ENCODE measurements at regions not wholly inside any gene's neighbourhood (a gene's known extent, or its start where the extent isn't known, plus 50 kb on each side); places are given as distances from the start of the nearest gene placed in this dataset.

DNA sequence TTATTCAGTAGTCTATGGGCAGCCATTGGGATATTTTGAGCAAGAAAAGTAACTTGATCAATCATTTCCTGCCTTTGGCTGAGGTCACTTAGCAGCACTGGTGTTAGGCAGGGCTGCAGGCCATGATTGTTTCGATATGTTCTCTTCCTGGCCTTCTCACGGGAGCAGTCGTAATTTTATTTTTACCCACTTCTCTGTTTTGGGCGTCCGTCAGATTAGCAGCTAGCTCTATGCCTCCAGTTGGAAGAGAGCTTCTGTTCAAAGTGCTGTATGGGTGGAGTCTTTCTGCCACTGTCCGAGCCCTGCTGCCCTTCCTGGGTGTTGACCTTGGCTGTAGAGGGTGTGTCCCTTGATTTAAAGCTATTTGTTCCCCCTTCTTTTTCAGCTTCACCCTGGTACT, 123.4 kb upstream of the ROPN1 start:
- peak overlapping the region in 1 of 2 donors; percentile 40 for H3K27ac ChIP-seq (ENCODE audit: low read depth in 2 of 2, low read length in 2 of 2)
- DNase-seq: no peak
- H3K4me1 ChIP-seq (ENCODE audit: control insufficient read depth in 2 of 3, insufficient read depth in 2 of 3, low read depth in 1 of 3, low read length in 3 of 3): no peaks in the 10 kb centered on the region
- no peak overlapping the region for H3K9ac ChIP-seq (ENCODE audit: low read length in 3 of 3)
- FAIRE-seq: no peak
- H3K9me3 ChIP-seq (ENCODE audit: control insufficient read depth in 2 of 3, insufficient read depth in 1 of 3, low read length in 3 of 3): no peaks in the 10 kb centered on the region
- H3K4me3 ChIP-seq (ENCODE audit: low read length in 3 of 3): no peak overlapping the region
- intact Hi-C loops (cut with DNase I): no loop called here
- H3K36me3 ChIP-seq (ENCODE audit: control insufficient read depth in 2 of 3, insufficient read depth in 3 of 3, low read length in 3 of 3): no peaks in the 10 kb centered on the region
- TF ChIP-seq, protein P1, sequence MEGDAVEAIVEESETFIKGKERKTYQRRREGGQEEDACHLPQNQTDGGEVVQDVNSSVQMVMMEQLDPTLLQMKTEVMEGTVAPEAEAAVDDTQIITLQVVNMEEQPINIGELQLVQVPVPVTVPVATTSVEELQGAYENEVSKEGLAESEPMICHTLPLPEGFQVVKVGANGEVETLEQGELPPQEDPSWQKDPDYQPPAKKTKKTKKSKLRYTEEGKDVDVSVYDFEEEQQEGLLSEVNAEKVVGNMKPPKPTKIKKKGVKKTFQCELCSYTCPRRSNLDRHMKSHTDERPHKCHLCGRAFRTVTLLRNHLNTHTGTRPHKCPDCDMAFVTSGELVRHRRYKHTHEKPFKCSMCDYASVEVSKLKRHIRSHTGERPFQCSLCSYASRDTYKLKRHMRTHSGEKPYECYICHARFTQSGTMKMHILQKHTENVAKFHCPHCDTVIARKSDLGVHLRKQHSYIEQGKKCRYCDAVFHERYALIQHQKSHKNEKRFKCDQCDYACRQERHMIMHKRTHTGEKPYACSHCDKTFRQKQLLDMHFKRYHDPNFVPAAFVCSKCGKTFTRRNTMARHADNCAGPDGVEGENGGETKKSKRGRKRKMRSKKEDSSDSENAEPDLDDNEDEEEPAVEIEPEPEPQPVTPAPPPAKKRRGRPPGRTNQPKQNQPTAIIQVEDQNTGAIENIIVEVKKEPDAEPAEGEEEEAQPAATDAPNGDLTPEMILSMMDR (IDR thresholded peaks at IDR 0.05; ENCODE audit: borderline replicate concordance, extremely low read depth, insufficient read depth): no peak
- H3K27me3 ChIP-seq (ENCODE audit: control insufficient read depth, insufficient read depth, low read length): no peaks in the 10 kb centered on the region

DNA sequence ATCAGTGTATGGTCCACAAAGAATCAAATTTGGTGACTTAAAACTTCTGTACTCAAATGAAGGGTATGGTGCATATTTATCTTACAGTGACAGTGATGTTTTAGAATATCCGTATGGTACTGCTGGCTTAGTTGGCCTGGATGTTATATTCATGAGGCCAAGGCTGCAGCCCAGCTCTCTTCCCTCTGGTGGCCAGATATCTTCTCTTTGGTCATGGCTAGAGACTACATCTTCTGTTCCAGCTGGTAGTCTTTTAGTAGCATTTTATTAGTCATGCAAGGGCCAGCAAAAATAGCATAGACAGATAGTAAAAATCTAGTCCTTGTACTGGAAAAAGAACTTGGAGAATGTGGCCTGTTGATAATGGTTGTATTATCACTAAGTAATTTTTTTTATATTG, 124.0 kb upstream of the ROPN1 start:
- H3K27me3 ChIP-seq (ENCODE audit: control insufficient read depth, insufficient read depth, low read length): no peaks in the 10 kb centered on the region
- H3K36me3 ChIP-seq (ENCODE audit: control insufficient read depth in 2 of 3, insufficient read depth in 3 of 3, low read length in 3 of 3): no peaks in the 10 kb centered on the region
- FAIRE-seq (no peak), DNase-seq (no peak)
- H3K4me1 ChIP-seq (ENCODE audit: control insufficient read depth in 2 of 3, insufficient read depth in 2 of 3, low read depth in 1 of 3, low read length in 3 of 3): no peaks in the 10 kb centered on the region
- no peak overlapping the region for H3K4me3 ChIP-seq (ENCODE audit: low read length in 3 of 3)
- no peak overlapping the region for H3K9ac ChIP-seq (ENCODE audit: low read length in 3 of 3)
- TF ChIP-seq, protein P1 (IDR thresholded peaks at IDR 0.05; ENCODE audit: borderline replicate concordance, extremely low read depth, insufficient read depth): no peak
- H3K9me3 ChIP-seq (ENCODE audit: control insufficient read depth in 2 of 3, insufficient read depth in 1 of 3, low read length in 3 of 3): no peaks in the 10 kb centered on the region
- intact Hi-C loops (cut with DNase I): no loop called here
- H3K27ac ChIP-seq (ENCODE audit: low read depth in 2 of 2, low read length in 2 of 2): no peak overlapping the region

DNA sequence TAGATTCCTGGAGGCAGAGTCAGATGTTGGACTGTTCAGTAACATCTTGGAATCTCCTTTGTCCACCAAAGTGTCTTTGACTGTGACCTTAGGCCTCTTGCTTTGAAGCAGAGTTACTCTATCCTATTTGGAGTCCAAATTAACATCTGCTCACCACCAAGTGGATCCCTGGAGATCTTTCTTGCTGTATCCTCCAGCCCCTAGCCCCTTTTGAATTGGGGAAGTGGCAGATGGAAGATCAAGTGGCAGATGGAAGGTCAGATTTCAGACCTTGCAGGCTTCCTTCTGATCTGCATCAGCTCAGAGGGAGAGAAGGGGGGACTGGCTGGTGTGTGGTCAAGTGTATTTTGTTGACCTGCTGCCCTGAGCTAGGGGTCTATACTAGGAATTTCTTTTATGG, 125.0 kb upstream of the ROPN1 start:
- H3K9me3 ChIP-seq (ENCODE audit: control insufficient read depth in 2 of 3, insufficient read depth in 1 of 3, low read length in 3 of 3): no peaks in the 10 kb centered on the region
- DNase-seq (no peak), FAIRE-seq (no peak)
- no peaks in the 10 kb centered on the region for H3K4me1 ChIP-seq (ENCODE audit: control insufficient read depth in 2 of 3, insufficient read depth in 2 of 3, low read depth in 1 of 3, low read length in 3 of 3)
- no peaks in the 10 kb centered on the region for H3K36me3 ChIP-seq (ENCODE audit: control insufficient read depth in 2 of 3, insufficient read depth in 3 of 3, low read length in 3 of 3)
- TF ChIP-seq, protein P1 (IDR thresholded peaks at IDR 0.05; ENCODE audit: borderline replicate concordance, extremely low read depth, insufficient read depth): no peak
- H3K4me3 ChIP-seq (ENCODE audit: low read length in 3 of 3): no peak overlapping the region
- intact Hi-C loops (cut with DNase I): no loop called here
- no peak overlapping the region for H3K9ac ChIP-seq (ENCODE audit: low read length in 3 of 3)
- H3K27ac ChIP-seq (ENCODE audit: low read depth in 2 of 2, low read length in 2 of 2): no peak overlapping the region
- no peaks in the 10 kb centered on the region for H3K27me3 ChIP-seq (ENCODE audit: control insufficient read depth, insufficient read depth, low read length)

DNA sequence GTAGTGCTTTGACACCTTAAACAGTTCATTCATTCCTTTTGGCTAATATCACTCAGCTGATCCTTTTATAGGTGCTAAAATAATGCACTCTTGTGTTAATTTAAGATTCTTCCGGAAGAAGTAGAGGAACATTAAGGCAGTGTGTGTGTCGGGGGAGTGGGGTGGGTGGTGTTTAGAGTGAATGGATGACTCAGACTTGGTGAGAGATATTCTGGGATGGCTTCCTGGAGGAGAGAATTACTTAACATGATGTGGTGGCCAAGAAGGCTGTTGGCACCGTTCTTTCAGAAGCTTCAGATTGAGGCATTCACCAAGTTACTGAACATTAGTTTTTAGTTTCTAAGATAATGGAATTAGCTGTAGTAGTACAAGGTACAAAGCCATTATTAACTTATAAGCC, 125.6 kb upstream of the ROPN1 start:
- H3K9me3 ChIP-seq (ENCODE audit: control insufficient read depth in 2 of 3, insufficient read depth in 1 of 3, low read length in 3 of 3): no peaks in the 10 kb centered on the region
- FAIRE-seq (no peak), DNase-seq (no peak)
- TF ChIP-seq, protein P1 (IDR thresholded peaks at IDR 0.05; ENCODE audit: borderline replicate concordance, extremely low read depth, insufficient read depth): no peak
- no peaks in the 10 kb centered on the region for H3K36me3 ChIP-seq (ENCODE audit: control insufficient read depth in 2 of 3, insufficient read depth in 3 of 3, low read length in 3 of 3)
- H3K27ac ChIP-seq (ENCODE audit: low read depth in 2 of 2, low read length in 2 of 2): no peak overlapping the region
- no peak overlapping the region for H3K4me3 ChIP-seq (ENCODE audit: low read length in 3 of 3)
- intact Hi-C loops (cut with DNase I): no loop called here
- no peaks in the 10 kb centered on the region for H3K27me3 ChIP-seq (ENCODE audit: control insufficient read depth, insufficient read depth, low read length)
- H3K9ac ChIP-seq (ENCODE audit: low read length in 3 of 3): no peak overlapping the region
- no peaks in the 10 kb centered on the region for H3K4me1 ChIP-seq (ENCODE audit: control insufficient read depth in 2 of 3, insufficient read depth in 2 of 3, low read depth in 1 of 3, low read length in 3 of 3)
